Stimulated activated CD4-positive, alpha-beta T cell treated with anti-CD3 and anti-CD28 coated beads, Interleukin-4, amount 100 ng/mL, for 24 hours (primary cell): ENCODE measurements at regions not wholly inside any gene's neighbourhood (a gene's known extent, or its start where the extent isn't known, plus 50 kb on each side); places are given as distances from the start of the nearest gene placed in this dataset.
"Not testable (repeated sequence)": the region's sequence is repeated elsewhere in the genome, so short reads cannot be mapped to it uniquely, and the experiment has no call there.

Source experiments
- DNase-seq: peaks from one replicate; pipeline ENCODE4 v3.0.0-alpha.2; 2020

- DNase-seq: no peak
Observed at GRCh38 chr12:89833337-89834252, 125.0 kb upstream of the ATP2B1 start.

- no peak for DNase-seq
Observed at GRCh38 chr12:89832336-89832735, 123.7 kb upstream of the ATP2B1 start.

- no peak for DNase-seq
Observed at GRCh38 chr12:89831310-89832095, 122.9 kb upstream of the ATP2B1 start.

- no peak for DNase-seq
Observed at GRCh38 chr12:89829434-89829975, 120.9 kb upstream of the ATP2B1 start.

- no peak for DNase-seq
Observed at GRCh38 chr12:89828575-89828974, 119.9 kb upstream of the ATP2B1 start.

- DNase-seq: no peak
Observed at GRCh38 chr12:89827592-89827991, 119.0 kb upstream of the ATP2B1 start.

- DNase-seq: no peak
Observed at GRCh38 chr12:89826468-89826867, 117.8 kb upstream of the ATP2B1 start.

GRCh38 chr12:89825591-89826449 is 117.2 kb upstream of the ATP2B1 start:
- no peak for DNase-seq

- DNase-seq: no peak
Observed at GRCh38 chr12:89824822-89825221, 116.2 kb upstream of the ATP2B1 start.

GRCh38 chr12:89822992-89823391 is 114.4 kb upstream of the ATP2B1 start:
- not testable (repeated sequence) for DNase-seq

- no peak for DNase-seq
Observed at GRCh38 chr12:89821896-89822295, 113.3 kb upstream of the ATP2B1 start.

GRCh38 chr12:89817501-89818226 is 109.0 kb upstream of the ATP2B1 start:
- no peak for DNase-seq

GRCh38 chr12:89815225-89815624 is 106.6 kb upstream of the ATP2B1 start:
- no peak for DNase-seq

GRCh38 chr12:89803412-89803811 is 94.8 kb upstream of the ATP2B1 start:
- DNase-seq: no peak

- no peak for DNase-seq
Observed at GRCh38 chr12:89801284-89801683, 92.6 kb upstream of the ATP2B1 start.

GRCh38 chr12:89800435-89800834 is 91.8 kb upstream of the ATP2B1 start:
- DNase-seq: no peak

- no peak for DNase-seq
Observed at GRCh38 chr12:89799316-89799715, 90.7 kb upstream of the ATP2B1 start.

- DNase-seq: no peak
Observed at GRCh38 chr12:89797436-89797835, 88.8 kb upstream of the ATP2B1 start.

- no peak for DNase-seq
Observed at GRCh38 chr12:89796798-89797382, 88.3 kb upstream of the ATP2B1 start.

- no peak for DNase-seq
Observed at GRCh38 chr12:89793946-89794345, 85.3 kb upstream of the ATP2B1 start.

- DNase-seq: no peak
Observed at GRCh38 chr12:89791286-89791685, 82.6 kb upstream of the ATP2B1 start.

- no peak for DNase-seq
Observed at GRCh38 chr12:89789862-89790261, 81.2 kb upstream of the ATP2B1 start.
